Fibroblast of lung (primary cell): ENCODE measurements at regions not wholly inside any gene's neighbourhood (a gene's known extent, or its start where the extent isn't known, plus 50 kb on each side); places are given as distances from the start of the nearest gene placed in this dataset.

Experiments
- CTCF ChIP-seq, 2 donors: IDR thresholded peaks in 1 of 2; conservative IDR thresholded peaks in 1 of 2; 1 replicate in 1 of 2; 2 replicates in 1 of 2; pipeline ENCODE4 v1.5.1; 2011 to 2012; ENCODE audit warnings: low read length in 2 of 2, control low read depth in 1 of 2, inconsistent platforms in 1 of 2, low read depth in 1 of 2, mild to moderate bottlenecking in 1 of 2
- EZH2 ChIP-seq: IDR thresholded peaks from 2 replicates; pipeline ENCODE4 v1.5.1; 2012; ENCODE audit warnings: low read length, control low read depth, mild to moderate bottlenecking; ENCODE audit errors: missing control alignments

GRCh38 chr4:10232114-10232513 is 115.5 kb upstream of the WDR1 start:
- TF ChIP-seq CTCF (conservative IDR thresholded peaks at IDR 0.05 in 1 of 2, IDR thresholded peaks at IDR 0.05 in 1 of 2; ENCODE audit: low read depth in 1 of 2, low read length in 2 of 2) (no peak), EZH2 (no peak)
